Progenitor cell of endocrine pancreas (in vitro differentiated cells): ENCODE measurements at regions not wholly inside any gene's neighbourhood (a gene's known extent, or its start where the extent isn't known, plus 50 kb on each side); places are given as distances from the start of the nearest gene placed in this dataset.

Source experiments
- DNase-seq: peaks from one replicate; pipeline ENCODE4 v3.0.0; 2021; ENCODE audit warnings: low spot score; ENCODE audit not compliant: unreplicated experiment
- H3K27ac Mint-ChIP-seq: 2 replicates; pipeline ENCODE4 v1.8.0; 2021; ENCODE audit warnings: mild to moderate bottlenecking, moderate library complexity, mixed read lengths
- H3K27me3 Mint-ChIP-seq: 2 replicates; pipeline ENCODE4 v1.8.0; 2021; ENCODE audit warnings: mixed read lengths
- H3K36me3 Mint-ChIP-seq: 2 replicates; pipeline ENCODE4 v1.8.0; 2022; ENCODE audit warnings: mixed read lengths; ENCODE audit not compliant: insufficient read depth
- H3K4me1 Mint-ChIP-seq: 2 replicates; pipeline ENCODE4 v1.8.0; 2021; ENCODE audit warnings: low read depth, mixed read lengths
- H3K4me3 Mint-ChIP-seq: 2 replicates; pipeline ENCODE4 v1.8.0; 2021; ENCODE audit warnings: low read depth, mild to moderate bottlenecking, moderate library complexity, mixed read lengths
- H3K9me3 Mint-ChIP-seq: 2 replicates; pipeline ENCODE4 v1.8.0; 2021; ENCODE audit warnings: low read depth, mixed read lengths
- TF ChIP-seq, protein P1 (sequence below): fragments of 200-600 bp; sonication (generic); IDR thresholded peaks from one replicate; pipeline ENCODE4 v1.5.0; 2021; ENCODE audit warnings: antibody characterized with exemption, mild to moderate bottlenecking; ENCODE audit not compliant: unreplicated experiment

DNA sequence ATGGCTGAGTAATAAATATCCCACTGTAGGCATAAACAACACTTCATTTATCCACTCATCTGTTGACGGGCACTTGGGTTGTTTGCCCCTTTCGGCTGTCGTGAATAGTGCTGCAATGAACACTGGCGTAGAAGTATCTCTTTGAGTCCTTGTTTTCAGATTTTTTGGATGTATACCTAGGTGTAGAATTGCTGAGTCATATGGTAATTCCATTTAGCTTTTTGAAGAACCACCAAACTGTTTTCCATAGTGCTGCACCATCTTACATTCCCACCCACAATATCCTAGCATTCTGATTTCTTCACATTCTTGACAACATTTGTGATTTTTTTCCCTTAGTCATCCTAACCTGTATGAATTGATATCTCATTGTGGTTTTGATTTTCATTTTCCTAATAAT lies 109.0 kb downstream of the NXNL2 start:
- TF ChIP-seq, protein P1, sequence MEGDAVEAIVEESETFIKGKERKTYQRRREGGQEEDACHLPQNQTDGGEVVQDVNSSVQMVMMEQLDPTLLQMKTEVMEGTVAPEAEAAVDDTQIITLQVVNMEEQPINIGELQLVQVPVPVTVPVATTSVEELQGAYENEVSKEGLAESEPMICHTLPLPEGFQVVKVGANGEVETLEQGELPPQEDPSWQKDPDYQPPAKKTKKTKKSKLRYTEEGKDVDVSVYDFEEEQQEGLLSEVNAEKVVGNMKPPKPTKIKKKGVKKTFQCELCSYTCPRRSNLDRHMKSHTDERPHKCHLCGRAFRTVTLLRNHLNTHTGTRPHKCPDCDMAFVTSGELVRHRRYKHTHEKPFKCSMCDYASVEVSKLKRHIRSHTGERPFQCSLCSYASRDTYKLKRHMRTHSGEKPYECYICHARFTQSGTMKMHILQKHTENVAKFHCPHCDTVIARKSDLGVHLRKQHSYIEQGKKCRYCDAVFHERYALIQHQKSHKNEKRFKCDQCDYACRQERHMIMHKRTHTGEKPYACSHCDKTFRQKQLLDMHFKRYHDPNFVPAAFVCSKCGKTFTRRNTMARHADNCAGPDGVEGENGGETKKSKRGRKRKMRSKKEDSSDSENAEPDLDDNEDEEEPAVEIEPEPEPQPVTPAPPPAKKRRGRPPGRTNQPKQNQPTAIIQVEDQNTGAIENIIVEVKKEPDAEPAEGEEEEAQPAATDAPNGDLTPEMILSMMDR, result no peak
- H3K9me3 Mint-ChIP-seq, result no peaks in the 10 kb centered on the region
- H3K4me3 Mint-ChIP-seq, result no peak overlapping the region
- H3K36me3 Mint-ChIP-seq, result no peaks in the 10 kb centered on the region
- peaks cover 6% of the 10 kb centered on the region for H3K27me3 Mint-ChIP-seq
- no peak for DNase-seq
- no peak overlapping the region for H3K27ac Mint-ChIP-seq
- H3K4me1 Mint-ChIP-seq, result no peaks in the 10 kb centered on the region

DNA sequence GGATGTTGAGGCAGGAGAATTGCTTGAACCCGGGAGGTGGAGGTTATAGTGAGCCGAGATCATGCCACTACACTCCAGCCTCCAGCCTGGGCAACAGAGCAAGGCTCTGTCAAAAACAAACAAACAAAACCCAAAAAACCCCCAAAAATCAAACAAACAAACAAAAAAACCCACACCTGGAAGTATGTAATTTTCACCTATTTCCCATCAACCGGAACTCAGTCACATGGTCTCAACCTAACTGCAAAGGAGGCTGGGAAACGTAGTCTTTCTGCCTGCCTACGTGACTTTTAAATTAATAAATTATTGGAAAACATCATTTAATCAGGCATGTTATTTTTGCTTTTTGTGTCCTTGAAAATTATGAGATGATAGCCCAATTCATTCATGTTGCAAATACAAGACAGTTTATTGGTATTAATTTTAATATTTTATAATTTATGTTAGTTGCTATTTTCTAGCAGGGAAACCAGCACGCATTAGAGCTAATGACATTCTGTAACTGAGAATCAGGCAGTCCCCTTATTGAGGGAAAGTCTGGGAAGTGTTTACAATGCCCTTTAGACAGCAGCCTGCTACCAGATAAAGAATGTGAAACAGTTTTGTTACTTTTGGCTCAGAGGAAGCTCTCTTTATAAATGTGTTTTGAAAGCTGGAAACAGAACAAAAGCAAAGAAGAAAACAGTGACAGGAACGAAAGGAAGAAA lies 110.3 kb downstream of the NXNL2 start:
- no peak for DNase-seq
- Mint-ChIP-seq H3K27ac (no peak overlapping the region), H3K27me3 (peaks cover 6% of the 10 kb centered on the region), H3K36me3 (no peaks in the 10 kb centered on the region), H3K9me3 (peaks cover 3% of the 10 kb centered on the region), H3K4me1 (no peaks in the 10 kb centered on the region), H3K4me3 (no peak overlapping the region)
- TF ChIP-seq, protein P1, result no peak

- no peak for DNase-seq
- H3K27me3 Mint-ChIP-seq, result peaks cover 6% of the 10 kb centered on the region
- H3K4me1 Mint-ChIP-seq, result no peaks in the 10 kb centered on the region
- TF ChIP-seq, protein P1, result no peak
- H3K36me3 Mint-ChIP-seq, result no peaks in the 10 kb centered on the region
- H3K4me3 Mint-ChIP-seq, result no peak overlapping the region
- peaks cover 3% of the 10 kb centered on the region for H3K9me3 Mint-ChIP-seq
- H3K27ac Mint-ChIP-seq, result no peak overlapping the region
Observed at GRCh38 chr9:88645879-88646199, 110.9 kb downstream of the NXNL2 start.

GRCh38 chr9:88646539-88647300 lies 111.7 kb downstream of the NXNL2 start:
- no peak for DNase-seq
- TF ChIP-seq, protein P1, result no peak
- Mint-ChIP-seq H3K36me3 (no peaks in the 10 kb centered on the region), H3K27ac (no peak overlapping the region), H3K4me1 (no peaks in the 10 kb centered on the region), H3K9me3 (peaks cover 3% of the 10 kb centered on the region), H3K4me3 (no peak overlapping the region), H3K27me3 (peaks cover 6% of the 10 kb centered on the region)

- Mint-ChIP-seq H3K9me3 (peaks cover 3% of the 10 kb centered on the region), H3K27me3 (peaks cover 6% of the 10 kb centered on the region), H3K36me3 (no peaks in the 10 kb centered on the region), H3K27ac (no peak overlapping the region), H3K4me1 (no peaks in the 10 kb centered on the region), H3K4me3 (no peak overlapping the region)
- TF ChIP-seq, protein P1, result no peak
- no peak for DNase-seq
Observed at GRCh38 chr9:88651682-88652633, 117.0 kb downstream of the NXNL2 start.
